ENCODE measurements at regions not wholly inside any gene's neighbourhood (a gene's known extent, or its start where the extent isn't known, plus 50 kb on each side); places are given as distances from the start of the nearest gene placed in this dataset.
"Not testable (repeated sequence)": the region's sequence is repeated elsewhere in the genome, so short reads cannot be mapped to it uniquely, and the experiment has no call there.

- no peaks in the 10 kb centered on the region for H3K36me3 Mint-ChIP-seq (ENCODE audit: low read depth)
- no peaks in the 10 kb centered on the region for H3K4me1 Mint-ChIP-seq
- TF ChIP-seq CTCF (IDR thresholded peaks at IDR 0.05), result no peak
- H3K27ac Mint-ChIP-seq, result no peak overlapping the region
- peaks cover 13% of the 10 kb centered on the region for H3K27me3 Mint-ChIP-seq (ENCODE audit: low read depth, poor library complexity)
- DNase-seq, result no peak
- H3K9me3 Mint-ChIP-seq, result peaks cover 8% of the 10 kb centered on the region
- no peak overlapping the region for H3K4me3 Mint-ChIP-seq
These were observed 70.1 kb upstream of the SMIM23 start for GRCh38 chr5:171715551-171715950.

GRCh38 chr5:171720086-171720485, 65.5 kb upstream of the SMIM23 start:
- peaks cover 12% of the 10 kb centered on the region for H3K27me3 Mint-ChIP-seq (ENCODE audit: low read depth, poor library complexity)
- H3K4me3 Mint-ChIP-seq, result no peak overlapping the region
- H3K9me3 Mint-ChIP-seq, result peaks cover 10% of the 10 kb centered on the region
- H3K4me1 Mint-ChIP-seq, result peaks cover 15% of the 10 kb centered on the region
- no peak for TF ChIP-seq CTCF (IDR thresholded peaks at IDR 0.05)
- H3K36me3 Mint-ChIP-seq (ENCODE audit: low read depth), result no peaks in the 10 kb centered on the region
- no peak for DNase-seq
- H3K27ac Mint-ChIP-seq, result no peak overlapping the region

GRCh38 chr5:171721464-171721863, 64.2 kb upstream of the SMIM23 start:
- no peak for TF ChIP-seq CTCF (IDR thresholded peaks at IDR 0.05)
- Mint-ChIP-seq H3K27ac (no peak overlapping the region), H3K4me1 (peaks cover 18% of the 10 kb centered on the region), H3K36me3 (ENCODE audit: low read depth) (peaks cover 8% of the 10 kb centered on the region), H3K27me3 (ENCODE audit: low read depth, poor library complexity) (peaks cover 8% of the 10 kb centered on the region), H3K4me3 (no peak overlapping the region), H3K9me3 (peaks cover 24% of the 10 kb centered on the region)
- no peak for DNase-seq

GRCh38 chr5:171724468-171725204, 61.0 kb upstream of the SMIM23 start:
- no peak for TF ChIP-seq CTCF (IDR thresholded peaks at IDR 0.05)
- peaks cover 21% of the 10 kb centered on the region for H3K36me3 Mint-ChIP-seq (ENCODE audit: low read depth)
- H3K9me3 Mint-ChIP-seq, result peaks cover 47% of the 10 kb centered on the region
- H3K27ac Mint-ChIP-seq, result no peak overlapping the region
- DNase-seq, result no peak
- H3K4me1 Mint-ChIP-seq, result peaks cover 18% of the 10 kb centered on the region
- H3K27me3 Mint-ChIP-seq (ENCODE audit: low read depth, poor library complexity), result peaks cover 8% of the 10 kb centered on the region
- no peak overlapping the region for H3K4me3 Mint-ChIP-seq

- H3K4me1 Mint-ChIP-seq, result peaks cover 18% of the 10 kb centered on the region
- DNase-seq, result no peak
- H3K9me3 Mint-ChIP-seq, result peaks cover 52% of the 10 kb centered on the region
- peaks cover 8% of the 10 kb centered on the region for H3K27me3 Mint-ChIP-seq (ENCODE audit: low read depth, poor library complexity)
- no peak for TF ChIP-seq CTCF (IDR thresholded peaks at IDR 0.05)
- H3K4me3 Mint-ChIP-seq, result no peak overlapping the region
- peaks cover 21% of the 10 kb centered on the region for H3K36me3 Mint-ChIP-seq (ENCODE audit: low read depth)
- H3K27ac Mint-ChIP-seq, result no peak overlapping the region
These were observed 60.4 kb upstream of the SMIM23 start for GRCh38 chr5:171725205-171725601.

- H3K27me3 Mint-ChIP-seq (ENCODE audit: low read depth, poor library complexity); DNase-seq; H3K4me3 Mint-ChIP-seq; H3K4me1 Mint-ChIP-seq; H3K27ac Mint-ChIP-seq: not testable (repeated sequence)
- peaks cover 21% of the 10 kb centered on the region for H3K36me3 Mint-ChIP-seq (ENCODE audit: low read depth)
- peaks cover 55% of the 10 kb centered on the region for H3K9me3 Mint-ChIP-seq
These were observed 58.8 kb upstream of the SMIM23 start for GRCh38 chr5:171726819-171727218.
